IPS-NIHi11 (cell line): ENCODE measurements at regions not wholly inside any gene's neighbourhood (a gene's known extent, or its start where the extent isn't known, plus 50 kb on each side); places are given as distances from the start of the nearest gene placed in this dataset.
"Not testable (repeated sequence)": the region's sequence is repeated elsewhere in the genome, so short reads cannot be mapped to it uniquely, and the experiment has no call there.

Source experiments
- DNase-seq: peaks from one replicate; pipeline ENCODE4 v3.0.0; 2012; ENCODE audit warnings: mixed read lengths, low spot score

- no peak for DNase-seq
Measured at GRCh38 chr2:128613876-128614275, 295.2 kb upstream of the HS6ST1 start.

- DNase-seq = not testable (repeated sequence)
Measured at GRCh38 chr2:128614907-128615306, 296.2 kb upstream of the HS6ST1 start.

GRCh38 chr2:128615571-128615970, 296.9 kb upstream of the HS6ST1 start:
- no peak for DNase-seq

GRCh38 chr2:128617029-128617590, 298.4 kb upstream of the HS6ST1 start:
- no peak for DNase-seq

GRCh38 chr2:128617661-128618060, 299.0 kb upstream of the HS6ST1 start:
- no peak for DNase-seq

- no peak for DNase-seq
Measured at GRCh38 chr2:128618642-128619041, 300.0 kb upstream of the HS6ST1 start.

- DNase-seq = no peak
Measured at GRCh38 chr2:128619471-128620325, 301.0 kb upstream of the HS6ST1 start.

- DNase-seq = no peak
Measured at GRCh38 chr2:128621074-128621473, 302.4 kb upstream of the HS6ST1 start.

- no peak for DNase-seq
Measured at GRCh38 chr2:128622371-128622770, 303.7 kb upstream of the HS6ST1 start.

GRCh38 chr2:128622955-128623620, 304.4 kb upstream of the HS6ST1 start:
- no peak for DNase-seq

- no peak for DNase-seq
Measured at GRCh38 chr2:128623776-128624761, 305.4 kb upstream of the HS6ST1 start.

- no peak for DNase-seq
Measured at GRCh38 chr2:128624956-128625355, 306.3 kb upstream of the HS6ST1 start.

GRCh38 chr2:128625421-128625820, 306.8 kb upstream of the HS6ST1 start:
- no peak for DNase-seq

- no peak for DNase-seq
Measured at GRCh38 chr2:128625963-128626759, 307.5 kb upstream of the HS6ST1 start.

GRCh38 chr2:128626760-128627511, 308.3 kb upstream of the HS6ST1 start:
- DNase-seq = no peak

- DNase-seq = peak; percentile 1
Measured at GRCh38 chr2:128628206-128628605, 309.5 kb upstream of the HS6ST1 start.

GRCh38 chr2:128628996-128629395, 310.3 kb upstream of the HS6ST1 start:
- DNase-seq = peak; percentile 1

GRCh38 chr2:128630974-128631697, 312.5 kb upstream of the HS6ST1 start:
- peak; percentile 2 for DNase-seq

- peak; percentile 4 for DNase-seq
Measured at GRCh38 chr2:128631698-128632500, 313.2 kb upstream of the HS6ST1 start.
